HG03280 (cell line): ENCODE measurements at regions not wholly inside any gene's neighbourhood (a gene's known extent, or its start where the extent isn't known, plus 50 kb on each side); places are given as distances from the start of the nearest gene placed in this dataset.

ENCODE experiments used
- ATAC-seq: cut with Tn5 transposase; IDR thresholded peaks from one replicate; pipeline ENCODE4 v1.9.1; 2021; ENCODE audit warnings: mild to moderate bottlenecking, moderate library complexity; ENCODE audit not compliant: unreplicated experiment

DNA sequence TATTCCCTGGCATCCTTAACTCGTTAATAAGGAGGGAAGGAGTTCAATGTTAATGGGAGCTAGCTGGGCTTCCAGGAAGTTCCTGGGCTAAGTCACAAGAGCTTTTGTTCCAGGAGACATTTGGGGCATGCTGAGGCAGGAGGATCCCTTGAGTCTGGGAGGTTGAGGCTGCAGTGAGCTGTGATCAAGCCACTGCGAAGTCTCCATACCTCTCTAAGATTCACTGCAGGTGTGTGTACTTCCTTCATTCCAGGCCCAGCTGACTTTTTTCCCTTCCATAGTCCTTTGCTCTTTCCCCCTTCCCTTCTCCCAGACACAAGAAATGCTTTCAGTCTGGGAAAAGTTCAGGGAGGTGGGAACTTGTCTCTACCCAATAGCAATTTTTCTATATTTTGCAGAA lies 489.8 kb downstream of the NPIPA7 start:
- no peak for ATAC-seq

DNA sequence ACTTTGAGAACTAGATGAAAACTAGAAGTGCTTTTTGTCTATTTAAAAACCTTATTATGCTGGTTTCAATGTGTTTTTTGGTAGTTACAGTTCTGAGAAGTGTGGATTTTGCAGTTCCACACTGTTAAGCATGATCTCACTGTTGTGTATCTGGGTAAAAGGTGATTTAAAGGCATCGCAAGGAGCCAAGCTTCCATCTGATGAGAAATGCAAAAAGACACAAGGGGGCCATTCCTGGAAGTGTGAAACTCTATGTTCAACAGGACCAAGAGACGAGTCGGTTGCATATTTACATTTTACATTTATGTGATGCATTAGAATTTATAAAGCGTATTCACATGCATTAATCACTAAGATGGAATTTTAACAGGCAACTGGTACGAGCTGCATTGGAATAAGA lies 490.8 kb downstream of the NPIPA7 start:
- no peak for ATAC-seq

DNA sequence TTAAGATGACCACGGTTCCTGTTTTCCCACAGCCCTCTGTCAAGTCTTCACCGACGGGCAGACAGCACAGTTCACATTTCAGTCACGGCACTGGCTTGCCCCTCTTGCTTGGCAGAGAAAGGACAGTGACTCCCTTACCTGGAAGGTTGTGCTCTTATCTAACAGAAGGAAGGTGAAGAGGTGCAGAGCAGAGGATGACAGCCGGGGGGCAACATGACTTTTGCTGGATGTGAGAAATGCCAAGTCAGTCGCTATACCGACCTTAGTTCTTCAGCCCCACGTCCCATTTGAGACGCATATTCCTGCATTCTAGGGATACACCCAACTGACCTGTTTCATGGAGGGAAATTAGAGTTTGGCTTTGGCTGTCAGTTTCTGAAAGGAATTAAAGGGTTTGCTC lies 492.3 kb downstream of the NPIPA7 start:
- ATAC-seq, result no peak

DNA sequence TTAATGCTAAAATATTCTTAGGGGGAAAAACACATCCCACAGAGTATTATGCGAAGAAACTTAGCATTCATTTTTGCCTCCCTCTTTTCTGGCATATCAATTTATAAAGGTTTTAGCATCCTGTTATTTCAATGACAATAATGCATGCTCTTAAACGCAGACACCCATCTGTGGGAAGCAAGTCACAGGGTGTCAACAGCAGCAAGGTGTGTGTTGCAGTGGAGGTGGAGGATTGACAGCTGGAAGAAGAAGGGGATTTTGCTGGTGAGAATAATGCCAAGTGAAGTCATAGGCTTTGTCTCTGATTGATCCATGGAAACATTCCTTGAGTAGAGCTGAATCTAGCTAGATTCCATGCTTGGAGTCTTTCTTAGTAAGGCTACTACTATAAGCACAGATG lies 498.1 kb downstream of the NPIPA7 start:
- no peak for ATAC-seq

DNA sequence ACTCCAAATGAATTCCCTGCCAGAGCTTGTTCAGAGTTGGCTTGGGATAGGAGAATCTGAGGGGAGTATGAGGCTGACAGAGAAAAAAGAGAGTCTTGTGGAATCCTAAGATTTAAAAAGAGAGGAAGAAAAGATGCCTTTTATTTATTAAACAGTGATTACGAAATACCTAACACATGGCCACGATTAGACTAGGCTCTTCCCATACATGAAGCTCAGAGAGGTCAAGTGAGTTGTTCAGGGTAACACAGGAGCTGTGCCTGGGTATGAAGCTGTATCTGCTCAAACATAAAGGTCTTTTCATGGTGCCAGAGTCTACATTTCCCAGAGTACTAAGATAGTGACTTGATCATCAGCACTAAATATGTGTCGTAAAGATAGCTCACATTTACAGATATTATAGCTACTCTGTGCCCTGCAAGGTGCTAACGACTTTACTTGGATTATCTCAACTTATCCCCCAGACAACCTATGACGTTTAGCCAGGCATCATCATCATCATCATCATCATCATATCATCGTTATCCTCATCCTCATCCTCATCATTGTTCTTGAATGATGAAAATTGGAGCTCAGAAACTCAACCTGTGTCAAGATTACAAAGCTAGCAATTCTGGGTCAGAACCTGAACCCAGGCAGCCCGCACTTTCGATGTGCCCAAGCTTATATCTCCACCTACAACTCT lies 500.8 kb downstream of the NPIPA7 start:
- no peak for ATAC-seq

DNA sequence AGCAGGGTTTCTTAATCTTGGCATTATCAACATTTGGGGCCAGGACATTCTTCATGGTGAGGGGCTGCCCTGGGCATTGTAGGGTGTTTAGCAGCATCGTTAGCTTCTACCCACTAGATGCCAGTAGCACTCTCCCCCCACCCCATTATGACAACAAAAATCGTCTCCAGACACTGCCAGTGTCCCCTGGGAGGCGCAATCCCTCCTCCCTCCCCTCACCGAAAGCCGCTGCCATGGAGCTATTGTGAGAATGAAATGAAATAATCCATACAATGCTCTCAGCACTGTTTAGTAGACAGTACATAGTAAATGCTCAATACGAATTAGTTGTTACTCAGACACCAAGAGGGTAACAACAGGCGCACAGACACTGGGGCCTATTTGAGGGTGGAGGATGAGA lies 502.9 kb downstream of the NPIPA7 start:
- ATAC-seq, result no peak

DNA sequence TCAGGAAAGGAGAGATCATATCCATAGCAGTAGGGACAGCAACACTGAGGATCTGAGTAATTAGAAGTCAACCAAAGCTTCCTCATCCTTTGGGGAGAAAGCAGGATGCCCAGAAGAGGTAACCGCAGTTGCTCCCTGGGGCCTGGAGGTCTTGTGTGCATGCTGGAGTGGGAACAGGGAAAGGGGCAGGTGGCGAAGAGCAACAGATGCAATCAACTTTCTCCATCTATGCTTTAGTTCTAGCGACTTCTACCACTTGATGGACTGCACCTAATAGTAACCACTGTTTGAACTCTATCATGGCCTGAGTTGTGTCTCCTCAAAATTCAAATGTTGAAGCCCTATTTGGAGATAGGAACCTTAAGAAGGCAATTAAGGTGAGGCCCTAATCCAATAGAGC lies 503.8 kb downstream of the NPIPA7 start:
- ATAC-seq, result no peak

DNA sequence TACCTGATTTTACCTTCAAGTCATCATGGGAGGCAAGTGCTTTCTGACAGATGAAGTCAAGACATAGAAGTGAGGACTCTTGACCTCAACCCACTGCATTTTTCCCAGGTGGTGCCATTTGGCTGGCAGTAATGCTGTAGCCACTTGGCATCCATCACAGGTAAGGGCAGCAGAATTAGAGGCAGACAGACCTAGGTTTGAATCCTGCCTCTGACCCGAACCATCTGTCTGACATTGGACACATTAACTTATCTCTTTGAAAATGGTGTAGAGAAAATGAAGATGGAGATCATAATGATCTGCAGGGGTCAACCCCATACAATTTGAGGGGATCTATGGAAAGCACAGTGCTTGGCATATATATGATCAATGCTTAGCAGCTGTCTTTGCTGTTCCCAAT lies 505.5 kb downstream of the NPIPA7 start:
- ATAC-seq, result no peak

DNA sequence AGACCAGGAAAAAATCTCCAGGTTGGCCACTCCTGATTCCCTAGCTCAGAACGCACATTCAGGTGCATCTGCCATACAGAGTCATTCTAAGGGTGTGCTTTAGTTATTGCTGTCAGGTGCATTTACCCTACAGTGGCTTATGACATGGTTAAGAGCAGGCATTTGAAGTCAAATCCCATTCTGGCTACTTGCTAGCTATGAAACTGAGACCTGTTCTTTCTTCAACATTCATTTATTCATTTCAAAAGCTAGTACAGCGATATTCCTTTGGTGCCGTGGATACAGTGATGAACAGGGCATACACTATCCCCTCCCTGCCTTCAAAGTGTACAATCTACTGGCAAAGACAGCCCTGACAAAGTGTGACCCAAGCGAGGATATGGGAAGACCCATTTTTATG lies 508.3 kb downstream of the NPIPA7 start:
- no peak for ATAC-seq

DNA sequence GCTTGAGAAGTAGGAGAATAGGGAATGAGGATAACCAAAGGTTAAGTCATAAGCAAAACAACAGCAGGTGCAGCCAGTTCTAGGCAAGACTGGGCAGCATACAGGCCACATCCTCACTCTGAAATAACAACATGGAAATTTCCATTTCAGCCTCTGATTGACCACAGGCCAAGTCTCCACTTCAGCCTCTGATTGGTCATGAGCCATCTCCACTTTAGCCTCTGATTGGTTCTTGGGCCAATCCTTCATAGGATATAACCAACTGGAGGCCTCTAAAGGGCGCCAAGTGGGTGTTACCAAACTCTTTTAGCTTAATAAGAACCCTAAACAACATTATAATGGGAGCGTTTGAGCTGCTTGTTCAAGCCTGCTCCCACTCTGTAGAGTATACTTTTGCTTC lies 512.0 kb downstream of the NPIPA7 start:
- no peak for ATAC-seq

DNA sequence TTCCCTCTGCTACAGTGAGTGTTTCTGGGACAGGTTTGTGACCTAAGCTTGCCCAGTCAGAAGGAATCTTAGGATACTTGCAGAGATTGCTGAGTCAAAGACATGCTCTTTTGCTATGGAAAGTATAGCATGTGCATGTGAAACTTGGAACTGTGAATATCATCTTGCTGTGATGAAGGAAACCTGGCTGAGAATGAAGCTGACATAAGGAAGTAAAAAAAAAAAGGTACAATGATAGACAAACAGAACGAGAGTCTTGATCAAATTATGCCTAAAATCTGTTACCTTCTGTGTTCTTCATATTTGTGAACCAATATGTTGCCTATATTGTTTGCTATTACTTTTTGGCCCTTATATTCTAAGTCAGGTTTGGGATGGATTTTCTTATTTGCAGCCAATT lies 525.7 kb downstream of the NPIPA7 start:
- no peak for ATAC-seq

DNA sequence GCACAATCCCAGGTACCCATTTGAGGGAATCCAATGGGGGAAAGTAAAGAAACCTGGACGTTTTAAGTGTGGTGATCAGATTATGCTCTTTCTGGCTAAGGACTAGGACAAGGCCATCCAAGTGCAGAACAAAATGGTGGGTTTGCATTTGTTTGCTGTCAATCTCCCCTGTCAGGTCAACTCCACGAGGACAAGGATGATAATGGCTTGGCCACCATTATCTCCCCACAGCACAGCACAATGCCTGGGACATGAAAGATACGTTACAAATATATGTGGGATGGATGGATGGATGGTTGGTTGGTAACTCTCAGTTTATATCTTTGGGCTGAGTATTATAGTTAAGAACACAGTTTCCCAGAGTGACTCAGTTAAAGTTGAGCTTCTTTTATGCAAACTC lies 526.9 kb downstream of the NPIPA7 start:
- ATAC-seq, result no peak

DNA sequence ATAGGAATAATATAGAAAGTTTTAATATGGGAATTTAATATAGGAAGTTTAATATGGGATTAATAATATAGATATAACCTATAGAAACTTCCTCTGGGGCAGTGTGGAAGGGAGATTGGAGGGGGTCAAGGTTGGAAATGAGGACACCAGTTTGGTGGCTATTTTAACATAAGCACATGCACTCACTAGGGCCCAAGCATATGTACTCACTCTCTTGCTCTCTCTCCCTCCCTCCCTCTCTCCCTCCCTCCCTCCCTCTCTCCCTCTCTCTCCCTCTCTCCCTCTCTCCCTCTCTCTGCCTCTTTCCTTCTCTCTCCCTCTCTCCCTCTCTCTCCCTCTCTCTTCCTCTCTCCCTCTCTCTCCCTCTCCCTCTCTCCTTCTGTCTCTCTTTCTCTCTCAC lies 528.1 kb downstream of the NPIPA7 start:
- ATAC-seq, result no peak

DNA sequence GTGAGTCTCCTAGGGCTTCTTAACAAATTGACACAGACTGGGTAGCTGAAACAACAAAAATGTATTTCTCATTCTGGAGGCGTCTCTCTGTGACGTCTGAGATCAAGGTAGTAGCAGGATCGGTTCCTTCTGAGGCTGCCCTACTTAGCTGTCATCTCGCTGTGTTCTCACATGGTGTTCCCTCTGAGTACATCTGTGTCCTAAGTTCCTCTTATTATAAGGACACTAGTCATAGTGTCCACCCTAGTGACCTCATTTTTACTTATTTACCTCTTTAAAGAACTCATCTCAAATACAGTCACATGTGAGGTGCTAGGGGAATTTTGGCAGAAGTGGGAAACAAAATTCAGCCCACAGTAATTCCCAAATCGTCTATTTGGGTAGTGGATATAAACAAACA lies 529.1 kb downstream of the NPIPA7 start:
- ATAC-seq, result no peak

DNA sequence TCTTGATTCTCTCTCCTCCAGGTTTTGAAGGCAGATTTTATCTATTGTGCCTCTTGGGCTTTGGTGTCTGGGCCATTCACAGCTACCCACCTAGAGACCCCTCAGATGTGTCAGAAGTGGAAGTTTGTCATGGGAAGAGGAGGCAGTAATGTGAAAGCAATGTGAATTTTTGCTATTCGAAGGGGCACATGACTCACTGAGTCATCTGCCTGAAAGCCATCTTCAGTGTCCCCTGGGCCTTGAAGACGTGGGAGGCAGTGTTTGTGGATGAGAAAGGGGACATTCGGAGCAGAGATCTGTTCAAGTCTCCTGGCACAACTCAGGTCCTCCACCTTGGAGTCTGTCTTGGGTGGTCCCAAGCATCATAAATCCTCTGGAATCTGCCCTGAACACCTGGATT lies 530.2 kb downstream of the NPIPA7 start:
- no peak for ATAC-seq

DNA sequence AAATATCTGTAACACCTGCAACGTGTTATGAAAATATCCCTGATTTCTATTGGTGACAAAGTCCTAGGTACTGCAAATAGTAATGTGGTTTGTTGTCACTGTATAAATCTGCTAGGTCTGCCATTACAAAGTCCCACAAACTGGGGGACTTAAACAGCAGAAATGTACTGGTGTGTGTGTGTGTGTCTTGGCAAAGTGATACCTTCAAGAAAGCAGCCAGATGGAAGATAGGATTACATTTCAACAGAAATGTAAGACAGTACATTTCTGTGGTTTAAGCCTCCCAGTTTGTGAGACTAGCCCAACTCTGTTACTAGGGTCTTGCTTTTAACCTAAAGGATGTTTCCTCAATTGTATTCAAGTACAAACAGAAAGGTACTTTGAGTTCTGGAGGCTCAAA lies 531.7 kb downstream of the NPIPA7 start:
- no peak for ATAC-seq

DNA sequence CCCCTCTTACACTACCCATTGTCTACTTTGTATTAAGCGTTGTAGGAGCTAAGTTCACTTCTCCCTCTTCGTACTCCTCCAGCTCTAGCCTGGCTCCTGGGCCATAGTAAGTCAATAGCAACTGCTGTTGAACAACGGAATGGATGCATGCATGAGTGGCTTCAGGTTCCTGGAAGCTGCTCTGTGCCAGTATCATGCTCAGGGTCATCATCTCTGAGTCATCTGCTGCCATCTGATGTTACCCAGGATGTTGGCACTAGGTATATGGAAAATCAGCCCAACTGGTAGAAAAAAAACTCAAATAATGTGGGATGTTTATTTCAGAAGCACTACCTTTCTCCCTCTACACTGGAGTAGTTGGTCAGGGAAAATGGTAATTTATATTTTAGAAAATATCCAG lies 536.8 kb downstream of the NPIPA7 start:
- ATAC-seq, result no peak

DNA sequence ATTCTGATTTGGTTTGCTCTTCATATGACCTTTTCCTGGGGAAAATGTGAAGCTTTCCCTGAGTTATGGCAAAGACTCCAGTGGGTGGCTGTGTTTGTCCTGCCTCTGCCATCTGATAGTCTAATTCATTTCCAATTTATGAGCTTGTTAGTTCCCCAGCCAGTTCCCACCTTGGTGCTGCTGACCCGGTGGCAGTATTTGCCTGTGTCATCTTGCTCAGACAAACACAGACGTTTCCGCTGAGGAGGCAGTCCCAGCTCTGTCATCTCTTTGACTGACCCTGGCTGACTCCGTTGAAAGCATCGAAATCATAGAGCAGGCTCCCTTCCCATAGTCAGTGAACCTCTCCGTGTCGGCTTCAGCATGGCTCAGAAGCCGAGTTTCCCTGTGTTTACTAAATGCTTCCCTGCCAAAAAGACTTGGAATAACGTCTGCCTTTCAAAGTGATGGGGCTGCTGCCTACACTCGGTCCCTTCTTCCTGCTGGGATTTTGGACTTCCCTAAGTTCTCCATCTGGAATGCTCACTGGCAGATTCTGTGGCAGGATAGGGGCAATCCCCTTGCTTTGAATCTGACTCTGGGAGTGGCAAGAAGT lies 538.3 kb downstream of the NPIPA7 start:
- no peak for ATAC-seq

DNA sequence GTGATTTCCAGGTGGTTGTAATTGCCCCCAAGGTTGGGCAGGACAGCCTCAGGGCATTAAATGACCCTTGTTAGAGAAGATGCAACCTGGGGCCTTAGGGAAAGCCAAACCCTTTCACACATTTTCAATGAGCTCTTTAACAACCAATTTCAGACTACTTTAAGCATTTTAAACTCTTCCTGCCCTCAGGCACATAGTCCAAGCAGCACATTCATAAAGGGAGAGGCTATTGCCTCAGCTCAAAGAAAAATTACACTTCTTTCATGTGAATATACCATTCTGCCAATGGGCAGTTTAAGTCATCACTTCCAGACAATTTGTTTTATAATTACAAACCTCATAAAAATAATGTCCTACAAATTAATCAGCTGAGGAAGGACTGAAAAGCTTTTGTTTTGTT lies 544.5 kb downstream of the NPIPA7 start:
- no peak for ATAC-seq

DNA sequence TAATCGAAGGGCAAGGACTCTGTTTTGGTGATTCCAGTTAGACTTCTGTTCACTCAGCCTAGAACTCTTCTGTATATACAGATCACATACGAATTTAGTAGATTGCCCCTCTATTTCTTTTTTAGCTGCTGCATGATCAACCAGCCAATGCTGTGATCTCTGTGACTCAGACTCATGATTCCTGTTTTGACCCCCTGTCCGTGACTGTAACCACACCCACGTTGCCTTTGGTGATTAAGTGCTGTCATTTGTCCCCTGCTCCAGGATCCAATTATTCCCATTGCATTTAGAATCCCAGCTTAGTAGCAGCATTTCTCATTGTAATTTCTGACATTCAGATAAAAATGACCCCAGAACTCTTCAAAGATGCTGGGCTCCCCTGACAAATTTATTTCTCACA lies 545.7 kb downstream of the NPIPA7 start:
- ATAC-seq, result no peak

DNA sequence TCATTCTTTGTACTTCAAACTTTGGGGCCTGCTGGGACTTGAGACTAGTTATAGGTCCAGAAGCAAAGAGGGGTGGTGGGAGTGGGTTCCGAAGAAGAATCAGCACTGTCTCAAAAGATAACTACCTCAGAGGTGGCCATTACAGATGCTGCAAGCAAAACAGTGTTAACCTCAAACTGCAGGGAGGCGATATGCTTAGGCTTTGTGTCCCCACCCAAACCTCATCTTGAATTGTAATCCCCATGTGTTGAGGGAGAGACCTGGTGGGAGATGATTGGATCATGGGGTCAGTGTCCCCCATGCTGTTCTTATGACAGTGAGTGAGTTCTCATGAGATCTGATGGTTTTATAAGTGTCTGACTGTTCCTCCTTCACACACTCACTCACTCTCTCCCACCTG lies 545.3 kb downstream of the XYLT1 start:
- no peak for ATAC-seq

DNA sequence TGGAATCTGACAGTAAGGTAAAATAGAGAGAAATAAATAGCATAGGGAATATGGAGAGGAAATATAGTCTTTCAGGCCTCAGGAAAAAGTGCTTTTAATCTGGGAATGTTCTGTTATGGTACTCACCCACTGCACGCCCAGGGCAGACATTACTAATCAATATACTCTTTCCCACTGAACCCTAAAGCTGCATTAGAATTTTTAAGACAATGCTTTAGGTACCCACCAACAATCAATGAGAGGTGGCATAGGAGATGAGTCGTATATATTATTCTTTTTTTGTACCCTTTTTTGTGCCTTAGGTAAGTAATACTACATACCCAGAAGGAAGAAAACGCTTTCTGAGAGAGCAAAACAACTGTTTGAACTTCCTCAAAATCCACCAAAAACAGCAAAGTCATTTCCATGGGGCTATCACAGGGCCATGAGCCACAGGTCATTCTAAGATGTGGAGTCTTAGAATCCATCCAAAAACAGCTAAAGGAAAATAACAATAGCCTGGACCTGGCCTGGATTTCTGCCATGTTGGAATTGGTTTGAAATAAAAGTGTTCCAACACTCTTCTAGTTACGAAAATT lies 542.1 kb downstream of the XYLT1 start:
- ATAC-seq, result no peak
